Tibial artery (tissue), 4 donors: ENCODE measurements at regions not wholly inside any gene's neighbourhood (a gene's known extent, or its start where the extent isn't known, plus 50 kb on each side); places are given as distances from the start of the nearest gene placed in this dataset.
"Not testable (repeated sequence)": the region's sequence is repeated elsewhere in the genome, so short reads cannot be mapped to it uniquely, and the experiment has no call there.

Source experiments
- DNase-seq, 2 donors: peaks; one replicate each; pipeline ENCODE4 v3.0.0-alpha.2; 2019
- H3K27ac ChIP-seq, 2 donors: fragments of 200-600 bp; sonication (generic) in 1 of 2; 1 replicate in 1 of 2; 2 replicates in 1 of 2; pipeline ENCODE4 v1.5.1; 2018 to 2019; ENCODE audit warnings: mild to moderate bottlenecking in 1 of 2
- H3K27me3 ChIP-seq, 2 donors: fragments of 200-600 bp; sonication (generic) in 1 of 2; one replicate each; pipeline versions ENCODE4 v1.5.1 to v1.6.0; 2016 to 2019
- H3K36me3 ChIP-seq, 3 donors: fragments of 200-600 bp; sonication (generic) in 2 of 3; one replicate each; pipeline ENCODE4 v1.5.1; 2016 to 2019; ENCODE audit warnings: mild to moderate bottlenecking in 2 of 3
- H3K4me1 ChIP-seq, 4 donors: fragments of 200-600 bp; sonication (generic) in 2 of 4; 1 replicate in 3 of 4; 2 replicates in 1 of 4; pipeline ENCODE4 v1.5.1; 2016 to 2019
- H3K4me3 ChIP-seq, 2 donors: fragments of 200-600 bp; sonication (generic) in 1 of 2; 1 replicate in 1 of 2; 2 replicates in 1 of 2; pipeline ENCODE4 v1.5.1; 2018 to 2019; ENCODE audit warnings: mild to moderate bottlenecking in 2 of 2
- H3K9me3 ChIP-seq, 3 donors: fragments of 200-600 bp; sonication (generic) in 1 of 3; one replicate each; pipeline ENCODE4 v1.5.1; 2016 to 2019
- intact Hi-C: fragments of 100-400 bp; cut with DNase I; formaldehyde crosslinking; loops from one replicate; pipeline ENCODE4 v1.15.0; 2023; ENCODE audit warnings: low total_unique reads
- TF ChIP-seq, protein P1 (sequence below), 2 experiments: fragments of 200-600 bp in 1 of 2; fragments of 450-650 bp in 1 of 2; IDR thresholded peaks; one replicate each; pipeline ENCODE4 v1.5.1; 2017 to 2019; ENCODE audit warnings: antibody characterized with exemption in 2 of 2, mild to moderate bottlenecking in 1 of 2, moderate library complexity in 1 of 2

DNA sequence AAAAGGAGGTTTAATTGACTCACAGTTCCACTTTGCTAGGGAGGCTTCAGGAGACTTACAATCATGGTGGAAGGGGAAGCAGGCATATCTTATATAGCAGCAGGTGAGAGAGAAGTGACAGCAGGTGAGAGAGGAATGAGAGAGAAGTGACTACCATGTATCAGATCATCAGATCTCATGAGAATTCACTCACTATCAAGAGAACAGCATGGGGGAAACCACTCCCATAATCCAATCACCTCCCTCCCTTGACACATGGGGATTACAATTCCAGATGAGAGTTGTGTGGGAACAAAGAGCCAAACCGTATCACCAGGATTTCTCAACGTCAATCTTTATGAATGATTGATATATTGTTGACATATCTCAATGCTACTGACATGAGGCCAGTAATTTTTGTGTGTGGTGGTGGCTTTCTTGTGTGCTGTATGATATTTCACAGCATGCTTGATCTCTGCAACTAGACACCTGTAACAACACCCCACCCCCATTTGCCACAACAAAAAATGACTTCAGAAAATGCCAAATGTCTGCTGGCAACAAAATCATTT is 1470.9 kb upstream of the SEL1L start:
- H3K4me3 ChIP-seq: no peak overlapping the region
- H3K36me3 ChIP-seq: no peaks in the 10 kb centered on the region
- H3K27ac ChIP-seq: no peak overlapping the region
- peaks cover 0 to 4% (median 0%) of the 10 kb centered on the region in 3 donors for H3K9me3 ChIP-seq
- H3K4me1 ChIP-seq: no peaks in the 10 kb centered on the region
- no peak for DNase-seq
- intact Hi-C loops: no loop called here
- H3K27me3 ChIP-seq: no peaks in the 10 kb centered on the region
- TF ChIP-seq, protein P1, sequence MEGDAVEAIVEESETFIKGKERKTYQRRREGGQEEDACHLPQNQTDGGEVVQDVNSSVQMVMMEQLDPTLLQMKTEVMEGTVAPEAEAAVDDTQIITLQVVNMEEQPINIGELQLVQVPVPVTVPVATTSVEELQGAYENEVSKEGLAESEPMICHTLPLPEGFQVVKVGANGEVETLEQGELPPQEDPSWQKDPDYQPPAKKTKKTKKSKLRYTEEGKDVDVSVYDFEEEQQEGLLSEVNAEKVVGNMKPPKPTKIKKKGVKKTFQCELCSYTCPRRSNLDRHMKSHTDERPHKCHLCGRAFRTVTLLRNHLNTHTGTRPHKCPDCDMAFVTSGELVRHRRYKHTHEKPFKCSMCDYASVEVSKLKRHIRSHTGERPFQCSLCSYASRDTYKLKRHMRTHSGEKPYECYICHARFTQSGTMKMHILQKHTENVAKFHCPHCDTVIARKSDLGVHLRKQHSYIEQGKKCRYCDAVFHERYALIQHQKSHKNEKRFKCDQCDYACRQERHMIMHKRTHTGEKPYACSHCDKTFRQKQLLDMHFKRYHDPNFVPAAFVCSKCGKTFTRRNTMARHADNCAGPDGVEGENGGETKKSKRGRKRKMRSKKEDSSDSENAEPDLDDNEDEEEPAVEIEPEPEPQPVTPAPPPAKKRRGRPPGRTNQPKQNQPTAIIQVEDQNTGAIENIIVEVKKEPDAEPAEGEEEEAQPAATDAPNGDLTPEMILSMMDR (IDR thresholded peaks at IDR 0.05): no peak

DNA sequence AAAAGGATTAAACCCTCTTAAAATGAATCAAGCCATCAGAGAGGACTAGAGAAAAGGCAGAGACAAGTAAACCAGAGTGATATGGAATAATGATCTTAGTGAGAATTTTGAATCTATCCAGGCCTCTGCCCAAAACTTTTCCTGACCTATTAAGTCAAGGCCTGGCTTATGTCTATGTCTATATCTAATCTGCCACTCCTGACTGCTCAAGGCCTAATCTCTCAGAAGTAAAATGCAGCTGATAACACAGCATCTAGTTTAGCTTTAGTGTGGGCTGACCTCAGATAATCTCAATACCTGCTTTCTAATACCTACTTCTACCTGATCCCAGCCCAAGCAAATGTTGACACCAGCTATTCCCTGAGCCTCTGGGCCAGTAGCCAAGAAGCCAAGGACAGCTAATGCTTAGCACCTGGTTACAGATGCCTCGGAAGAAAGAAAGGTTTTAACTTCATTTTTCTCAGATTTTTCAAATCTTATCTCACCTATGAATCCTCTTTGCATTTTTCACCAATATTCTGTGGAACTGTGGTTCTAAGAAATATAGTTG is 1472.5 kb upstream of the SEL1L start:
- Histone ChIP-seq H3K4me1 (no peaks in the 10 kb centered on the region), H3K27me3 (no peaks in the 10 kb centered on the region), H3K9me3 (peaks cover 0 to 4% (median 0%) of the 10 kb centered on the region in 3 donors), H3K27ac (no peak overlapping the region), H3K4me3 (no peak overlapping the region), H3K36me3 (no peaks in the 10 kb centered on the region)
- intact Hi-C loops: no loop called here
- TF ChIP-seq, protein P1 (IDR thresholded peaks at IDR 0.05): no peak
- DNase-seq: no peak

DNA sequence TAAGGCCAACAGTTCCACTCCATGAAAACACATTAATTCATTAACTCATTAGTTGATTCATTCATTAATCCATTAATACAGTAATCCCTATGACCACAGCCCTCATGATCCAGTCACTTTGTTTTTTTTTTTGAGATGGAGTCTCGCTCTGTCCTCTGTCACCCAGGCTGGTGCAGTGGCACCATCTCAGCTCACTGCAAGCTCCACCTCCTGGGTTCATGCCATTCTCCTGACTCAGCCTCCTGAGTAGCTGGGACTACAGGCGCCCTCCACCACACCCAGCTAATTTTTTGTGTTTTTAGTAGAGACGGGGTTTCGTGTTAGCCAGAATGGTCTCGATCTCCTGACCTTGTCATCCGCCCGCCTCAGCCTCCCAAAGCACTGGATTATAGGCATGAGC is 1473.4 kb upstream of the SEL1L start:
- intact Hi-C loops, H3K4me1 ChIP-seq, H3K27ac ChIP-seq, H3K36me3 ChIP-seq, DNase-seq, H3K4me3 ChIP-seq, H3K9me3 ChIP-seq, H3K27me3 ChIP-seq: not testable (repeated sequence)

DNA sequence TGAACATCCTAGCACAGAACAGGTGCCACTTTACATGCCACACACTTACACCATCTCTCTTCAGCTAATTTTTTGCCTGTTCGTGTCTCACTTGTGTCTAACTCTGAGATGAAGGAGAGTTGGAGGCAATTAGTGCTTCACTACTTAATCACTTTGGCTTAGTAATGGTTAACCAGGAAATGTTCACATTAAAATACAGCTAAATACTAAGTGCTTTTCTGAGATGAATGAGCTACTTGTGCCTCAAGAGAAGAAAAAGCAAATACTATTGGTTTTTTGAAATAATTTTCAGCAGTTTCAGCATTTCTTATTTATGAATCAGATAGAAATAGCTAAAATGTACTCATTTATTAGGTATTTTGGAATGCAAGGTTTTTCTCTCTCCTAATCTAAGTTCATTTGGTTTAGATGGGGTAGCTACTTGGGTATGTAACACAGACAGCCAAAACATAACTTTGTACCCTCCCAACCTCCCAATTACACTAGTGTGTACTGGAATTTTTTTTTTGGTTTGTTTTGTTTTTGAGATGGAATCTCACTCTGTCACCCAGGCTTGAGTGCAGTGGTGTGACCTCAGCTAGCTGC is 1474.1 kb upstream of the SEL1L start:
- Histone ChIP-seq H3K4me3 (no peak overlapping the region), H3K27me3 (no peaks in the 10 kb centered on the region), H3K9me3 (peaks cover 0 to 4% (median 0%) of the 10 kb centered on the region in 3 donors), H3K36me3 (no peaks in the 10 kb centered on the region), H3K27ac (no peak overlapping the region), H3K4me1 (no peaks in the 10 kb centered on the region)
- TF ChIP-seq, protein P1 (IDR thresholded peaks at IDR 0.05): no peak
- intact Hi-C loops: no loop called here
- DNase-seq: no peak

DNA sequence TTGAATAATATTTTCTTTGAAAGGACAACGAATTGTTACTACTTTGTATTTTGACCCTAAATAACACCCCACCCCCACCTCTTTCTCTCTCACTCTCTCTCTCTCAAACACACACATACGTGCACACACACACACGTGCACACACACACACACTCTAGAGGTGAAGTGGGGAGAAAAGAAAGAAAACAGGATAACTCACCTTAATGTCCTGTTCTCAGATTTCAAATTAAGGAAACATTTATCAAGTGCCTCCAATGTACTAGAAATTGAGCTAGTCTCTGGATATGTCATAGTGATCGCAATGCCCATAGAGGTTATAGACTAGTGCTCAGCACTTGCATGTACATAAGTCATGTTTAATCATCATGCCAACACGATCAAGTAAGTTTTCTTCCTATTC is 1483.6 kb upstream of the SEL1L start:
- Histone ChIP-seq H3K4me1 (no peaks in the 10 kb centered on the region), H3K9me3 (no peaks in the 10 kb centered on the region), H3K36me3 (no peaks in the 10 kb centered on the region), H3K27me3 (no peaks in the 10 kb centered on the region), H3K4me3 (no peak overlapping the region), H3K27ac (no peak overlapping the region)
- intact Hi-C loops: no loop called here
- no peak for DNase-seq
- TF ChIP-seq, protein P1 (IDR thresholded peaks at IDR 0.05): no peak

DNA sequence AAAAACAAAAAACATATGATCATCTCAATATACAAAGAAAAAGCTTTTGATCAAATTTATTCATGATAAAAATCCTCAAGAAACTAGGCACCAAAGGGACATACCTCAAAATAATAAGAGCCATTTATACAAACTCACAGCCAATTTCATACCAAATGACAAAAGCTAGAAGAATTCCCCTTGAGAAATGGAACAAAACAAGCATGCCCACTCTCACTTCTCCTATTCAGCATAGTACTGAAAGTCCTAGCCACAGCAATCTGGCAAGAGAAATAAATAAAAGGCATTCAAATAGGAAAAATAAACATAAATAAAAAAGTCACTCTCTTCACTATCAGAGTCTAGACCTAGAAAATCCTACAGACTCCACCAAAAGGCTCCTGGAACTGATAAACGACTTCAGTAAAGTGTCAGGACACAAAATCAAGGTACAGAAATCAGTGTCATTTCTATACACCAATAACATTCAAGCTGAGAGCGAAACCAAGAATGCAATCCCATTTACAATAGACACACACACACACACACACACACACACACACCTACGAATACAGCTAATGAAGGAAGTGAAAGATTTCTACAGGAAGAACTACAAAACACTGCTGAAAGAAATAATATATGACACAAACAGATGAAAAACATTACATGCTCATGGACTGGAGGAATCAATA is 1486.2 kb upstream of the SEL1L start:
- intact Hi-C loops: no loop called here
- TF ChIP-seq, protein P1 (IDR thresholded peaks at IDR 0.05): no peak

More for the DNA sequence above, 1486.2 kb upstream of the SEL1L start:
- Histone ChIP-seq H3K9me3 (no peaks in the 10 kb centered on the region), H3K27ac (no peak overlapping the region), H3K4me3 (no peak overlapping the region), H3K4me1 (no peaks in the 10 kb centered on the region), H3K36me3 (no peaks in the 10 kb centered on the region), H3K27me3 (no peaks in the 10 kb centered on the region)
- no peak for DNase-seq
